ENCODE measurements at regions not wholly inside any gene's neighbourhood (a gene's known extent, or its start where the extent isn't known, plus 50 kb on each side); places are given as distances from the start of the nearest gene placed in this dataset.

- TF ChIP-seq EZH2phosphoT487 (IDR thresholded peaks at IDR 0.05; ENCODE audit: low read depth) (no peak), CTCF (IDR thresholded peaks at IDR 0.05; ENCODE audit: low read depth, low read length) (no peak)
- Histone ChIP-seq H3K4me2 (ENCODE audit: low read length) (peak overlapping the region; percentile 71), H3K27me3 (ENCODE audit: low read depth, low read length) (peaks cover 15% of the 10 kb centered on the region), H3K79me2 (ENCODE audit: low read length) (no peaks in the 10 kb centered on the region), H3K4me3 (ENCODE audit: low read length) (peak overlapping the region; percentile 70), H4K20me1 (ENCODE audit: insufficient read depth, low read length) (no peaks in the 10 kb centered on the region), H3K4me1 (ENCODE audit: low read length) (peaks cover 41% of the 10 kb centered on the region), H3K27ac (ENCODE audit: low read length) (no peak overlapping the region), H3K36me3 (replicated peaks; ENCODE audit: low read depth, low read length) (no peaks in the 10 kb centered on the region), H3K9ac (ENCODE audit: low read length) (no peak overlapping the region), H2AFZ (ENCODE audit: low read depth, low read length) (peak overlapping the region; percentile 49; the same call in 1 of the 2 replicates), H3K9me3 (ENCODE audit: insufficient read depth, low read length) (no peaks in the 10 kb centered on the region)
Measured at GRCh38 chr13:97141564-97142005, 80.5 kb upstream of the MBNL2 start.

GRCh38 chr13:97142452-97142851 is 79.7 kb upstream of the MBNL2 start:
- Histone ChIP-seq H3K9ac (ENCODE audit: low read length) (no peak overlapping the region), H3K27ac (ENCODE audit: low read length) (no peak overlapping the region), H3K4me3 (ENCODE audit: low read length) (peak overlapping the region; percentile 70), H4K20me1 (ENCODE audit: insufficient read depth, low read length) (no peaks in the 10 kb centered on the region), H3K36me3 (replicated peaks; ENCODE audit: low read depth, low read length) (no peaks in the 10 kb centered on the region), H3K79me2 (ENCODE audit: low read length) (no peaks in the 10 kb centered on the region), H3K4me2 (ENCODE audit: low read length) (peak overlapping the region; percentile 71), H2AFZ (ENCODE audit: low read depth, low read length) (no peak overlapping the region), H3K27me3 (ENCODE audit: low read depth, low read length) (peaks cover 15% of the 10 kb centered on the region), H3K4me1 (ENCODE audit: low read length) (peaks cover 41% of the 10 kb centered on the region), H3K9me3 (ENCODE audit: insufficient read depth, low read length) (no peaks in the 10 kb centered on the region)
- no peak for TF ChIP-seq CTCF (IDR thresholded peaks at IDR 0.05; ENCODE audit: low read depth, low read length)
- TF ChIP-seq EZH2phosphoT487 (IDR thresholded peaks at IDR 0.05; ENCODE audit: low read depth), result no peak

- H3K4me3 ChIP-seq (ENCODE audit: low read length), result no peak overlapping the region
- no peaks in the 10 kb centered on the region for H3K36me3 ChIP-seq (replicated peaks; ENCODE audit: low read depth, low read length)
- peaks cover 25% of the 10 kb centered on the region for H3K27me3 ChIP-seq (ENCODE audit: low read depth, low read length)
- H3K27ac ChIP-seq (ENCODE audit: low read length), result no peak overlapping the region
- H3K9ac ChIP-seq (ENCODE audit: low read length), result no peak overlapping the region
- no peaks in the 10 kb centered on the region for H4K20me1 ChIP-seq (ENCODE audit: insufficient read depth, low read length)
- H3K4me1 ChIP-seq (ENCODE audit: low read length), result peaks cover 27% of the 10 kb centered on the region
- no peak overlapping the region for H2AFZ ChIP-seq (ENCODE audit: low read depth, low read length)
- H3K9me3 ChIP-seq (ENCODE audit: insufficient read depth, low read length), result no peaks in the 10 kb centered on the region
- H3K4me2 ChIP-seq (ENCODE audit: low read length), result no peak overlapping the region
- TF ChIP-seq CTCF (IDR thresholded peaks at IDR 0.05; ENCODE audit: low read depth, low read length) (no peak), EZH2phosphoT487 (IDR thresholded peaks at IDR 0.05; ENCODE audit: low read depth) (no peak)
- no peaks in the 10 kb centered on the region for H3K79me2 ChIP-seq (ENCODE audit: low read length)
Measured at GRCh38 chr13:97145057-97145456, 77.1 kb upstream of the MBNL2 start.

- Histone ChIP-seq H3K4me3 (ENCODE audit: low read length) (no peak overlapping the region), H3K36me3 (replicated peaks; ENCODE audit: low read depth, low read length) (no peaks in the 10 kb centered on the region), H2AFZ (ENCODE audit: low read depth, low read length) (no peak overlapping the region), H3K27me3 (ENCODE audit: low read depth, low read length) (peaks cover 30% of the 10 kb centered on the region; the same call in 1 of the 2 replicates), H3K4me2 (ENCODE audit: low read length) (no peak overlapping the region), H3K4me1 (ENCODE audit: low read length) (no peaks in the 10 kb centered on the region), H3K79me2 (ENCODE audit: low read length) (no peaks in the 10 kb centered on the region), H3K27ac (ENCODE audit: low read length) (no peak overlapping the region), H3K9ac (ENCODE audit: low read length) (no peak overlapping the region), H3K9me3 (ENCODE audit: insufficient read depth, low read length) (no peaks in the 10 kb centered on the region), H4K20me1 (ENCODE audit: insufficient read depth, low read length) (no peaks in the 10 kb centered on the region)
- TF ChIP-seq CTCF (IDR thresholded peaks at IDR 0.05; ENCODE audit: low read depth, low read length) (no peak), EZH2phosphoT487 (IDR thresholded peaks at IDR 0.05; ENCODE audit: low read depth) (no peak)
Measured at GRCh38 chr13:97148894-97149293, 73.2 kb upstream of the MBNL2 start.
